H1 (cell line): ENCODE measurements at regions not wholly inside any gene's neighbourhood (a gene's known extent, or its start where the extent isn't known, plus 50 kb on each side); places are given as distances from the start of the nearest gene placed in this dataset.

ENCODE experiments used
- CHD2 ChIP-seq: IDR thresholded peaks from 2 replicates; pipeline ENCODE4 v1.6.1; 2012; ENCODE audit warnings: low read length, improper control_type of control experiment
- CTCF ChIP-seq, 3 experiments: IDR thresholded peaks; 1 replicate in 2 of 3; 2 replicates in 1 of 3; pipeline versions ENCODE4 v1.5.1 to v1.6.1; 2011; ENCODE audit warnings: low read length in 3 of 3, mild to moderate bottlenecking in 3 of 3, inconsistent platforms in 2 of 3, low read depth in 1 of 3, moderate library complexity in 1 of 3; ENCODE audit not compliant: insufficient read depth in 1 of 3; ENCODE audit errors: control extremely low read depth in 1 of 3
- EZH2 ChIP-seq: fragments of 200-600 bp; sonication (generic); IDR thresholded peaks from 2 replicates; pipeline ENCODE4 v1.7.1; 2012; ENCODE audit warnings: low read depth, mild to moderate bottlenecking, moderate library complexity, low read length, inconsistent platforms; ENCODE audit not compliant: severe bottlenecking
- MAFK ChIP-seq: IDR thresholded peaks from 2 replicates; pipeline ENCODE4 v1.6.1; 2012; ENCODE audit warnings: low read depth, mild to moderate bottlenecking, improper control_type of control experiment, low read length
- MAX ChIP-seq: IDR thresholded peaks from 2 replicates; pipeline ENCODE4 v1.6.1; 2012; ENCODE audit warnings: inconsistent platforms
- PHF8 ChIP-seq: fragments of 200-600 bp; sonication (generic); conservative IDR thresholded peaks from 2 replicates; pipeline ENCODE4 v1.7.1; 2012; ENCODE audit warnings: low read depth, mild to moderate bottlenecking, inconsistent platforms, low read length, moderate library complexity
- POLR2A ChIP-seq, 2 experiments: IDR thresholded peaks; 1 replicate in 1 of 2; 2 replicates in 1 of 2; pipeline ENCODE4 v1.6.1; 2011; ENCODE audit warnings: low read depth in 2 of 2, low read length in 2 of 2, mild to moderate bottlenecking in 2 of 2; ENCODE audit errors: control extremely low read depth in 1 of 2
- USF2 ChIP-seq: IDR thresholded peaks from 2 replicates; pipeline ENCODE4 v1.6.1; 2011; ENCODE audit warnings: low read length, improper control_type of control experiment
- YY1 ChIP-seq: IDR thresholded peaks from 2 replicates; pipeline ENCODE4 v1.6.1; 2011; ENCODE audit warnings: low read depth, mild to moderate bottlenecking, low read length

- TF ChIP-seq CTCF (IDR thresholded peaks at IDR 0.05; ENCODE audit: control extremely low read depth in 1 of 3, insufficient read depth in 1 of 3, low read depth in 1 of 3, low read length in 3 of 3) (no peak), PHF8 (no peak), CHD2 (no peak), EZH2 (no peak), POLR2A (IDR thresholded peaks at IDR 0.05; ENCODE audit: control extremely low read depth in 1 of 2, low read depth in 2 of 2, low read length in 2 of 2) (no peak), YY1 (no peak), USF2 (no peak), MAX (no peak), MAFK (no peak)
Observed at GRCh38 chr7:16167526-16167925, 253.8 kb downstream of the CRPPA start.
